Heart left ventricle (tissue), 13 donors: ENCODE measurements at regions not wholly inside any gene's neighbourhood (a gene's known extent, or its start where the extent isn't known, plus 50 kb on each side); places are given as distances from the start of the nearest gene placed in this dataset.

Experiments
- POLR2A ChIP-seq, 2 donors: fragments of 450-650 bp; IDR thresholded peaks; one replicate each; pipeline ENCODE4 v1.6.1; 2017; ENCODE audit warnings: antibody characterized with exemption in 2 of 2, mild to moderate bottlenecking in 2 of 2, moderate library complexity in 2 of 2
- TF ChIP-seq, protein P1 (sequence below), 12 donors: fragments of 200-600 bp; sonication (generic) in 4 of 12; IDR thresholded peaks; one replicate each; pipeline versions ENCODE4 v1.5.0 to v1.8.0; 2018 to 2022; ENCODE audit warnings: antibody characterized with exemption in 12 of 12, mild to moderate bottlenecking in 5 of 12
- donor health status: ischemic (EF 13 %, LVEDD 7.1; RV severe dilation, severe dysfunction).
- donor health status: DM: no; HTN: yes; CAD: no.
- donor health status: DM: no; HTN: no; CAD: no.
- donor health status: ischemic (EF 25% LVEDD 6.9; RV normal size, moderate dysfunction).
- donor health status: ischemic (EF 25% LVEDD 5.7; RV mildly dilated, moderate dysfunction).
- donor health status: ischemic (EF 35%, LVEDD 5.7; RV mildly dilated, moderate dysfunction).
- donor health status: nonischemic (EF 11% LVEDD 7.7; RV severe dilation, severe dysfunction).
- donor health status: DM: yes; HTN: yes; CAD: no.
- donor health status: PGD.
- donor health status: ischemic (EF 29% LVEDD 5.4; RV normal size, mild dysfunction).
- donor health status: nonischemic (EF 23%, LVEDD 6.1; RV moderate dilation, normal function).

DNA sequence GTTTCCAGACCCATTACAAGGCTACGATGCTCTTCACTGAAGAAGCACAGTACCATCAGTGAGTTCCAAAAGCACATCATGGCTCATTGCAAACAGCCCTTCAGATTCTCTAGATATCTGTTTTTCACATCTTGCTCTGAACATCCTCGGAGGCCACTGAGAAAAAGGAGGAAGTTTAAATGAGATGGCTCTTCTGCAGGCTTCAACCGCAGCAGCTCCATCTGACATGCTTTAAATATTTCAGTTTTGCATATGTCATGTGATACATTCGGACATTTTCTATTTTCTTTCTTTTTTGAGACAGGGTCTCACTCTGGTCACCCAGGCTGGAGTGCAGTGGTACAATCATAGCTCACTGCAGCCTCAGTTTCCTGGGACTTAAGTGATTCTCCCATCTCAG, 396.8 kb downstream of the NPIPA8 start:
- TF ChIP-seq, protein P1, sequence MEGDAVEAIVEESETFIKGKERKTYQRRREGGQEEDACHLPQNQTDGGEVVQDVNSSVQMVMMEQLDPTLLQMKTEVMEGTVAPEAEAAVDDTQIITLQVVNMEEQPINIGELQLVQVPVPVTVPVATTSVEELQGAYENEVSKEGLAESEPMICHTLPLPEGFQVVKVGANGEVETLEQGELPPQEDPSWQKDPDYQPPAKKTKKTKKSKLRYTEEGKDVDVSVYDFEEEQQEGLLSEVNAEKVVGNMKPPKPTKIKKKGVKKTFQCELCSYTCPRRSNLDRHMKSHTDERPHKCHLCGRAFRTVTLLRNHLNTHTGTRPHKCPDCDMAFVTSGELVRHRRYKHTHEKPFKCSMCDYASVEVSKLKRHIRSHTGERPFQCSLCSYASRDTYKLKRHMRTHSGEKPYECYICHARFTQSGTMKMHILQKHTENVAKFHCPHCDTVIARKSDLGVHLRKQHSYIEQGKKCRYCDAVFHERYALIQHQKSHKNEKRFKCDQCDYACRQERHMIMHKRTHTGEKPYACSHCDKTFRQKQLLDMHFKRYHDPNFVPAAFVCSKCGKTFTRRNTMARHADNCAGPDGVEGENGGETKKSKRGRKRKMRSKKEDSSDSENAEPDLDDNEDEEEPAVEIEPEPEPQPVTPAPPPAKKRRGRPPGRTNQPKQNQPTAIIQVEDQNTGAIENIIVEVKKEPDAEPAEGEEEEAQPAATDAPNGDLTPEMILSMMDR (IDR thresholded peaks at IDR 0.05), result no peak
- TF ChIP-seq POLR2A (IDR thresholded peaks at IDR 0.05), result no peak
